Fibroblast of skin of left biceps (primary cell): ENCODE measurements at regions not wholly inside any gene's neighbourhood (a gene's known extent, or its start where the extent isn't known, plus 50 kb on each side); places are given as distances from the start of the nearest gene placed in this dataset.
"Not testable (repeated sequence)": the region's sequence is repeated elsewhere in the genome, so short reads cannot be mapped to it uniquely, and the experiment has no call there.

ENCODE experiments used
- DNase-seq, 2 experiments: peaks; one replicate each; pipeline ENCODE4 v3.0.0-alpha.2; 2013; ENCODE audit warnings: low read depth in 2 of 2

- no peak for DNase-seq
These were observed 196.3 kb downstream of the DCDC2C start for GRCh38 chr2:3899536-3900155.

GRCh38 chr2:3902131-3902530 lies 198.8 kb downstream of the DCDC2C start:
- no peak for DNase-seq

- DNase-seq, result no peak
These were observed 200.7 kb downstream of the DCDC2C start for GRCh38 chr2:3904061-3904460.

GRCh38 chr2:3908498-3908897 lies 205.1 kb downstream of the DCDC2C start:
- not testable (repeated sequence) for DNase-seq

- no peak for DNase-seq
These were observed 208.6 kb downstream of the DCDC2C start for GRCh38 chr2:3911882-3912455.

GRCh38 chr2:3913166-3913565 lies 209.8 kb downstream of the DCDC2C start:
- DNase-seq, result no peak

GRCh38 chr2:3914241-3914640 lies 210.9 kb downstream of the DCDC2C start:
- DNase-seq, result no peak

- no peak for DNase-seq
These were observed 223.7 kb downstream of the DCDC2C start for GRCh38 chr2:3927031-3927430.

GRCh38 chr2:3929374-3929773 lies 226.0 kb downstream of the DCDC2C start:
- no peak for DNase-seq

GRCh38 chr2:3930246-3930645 lies 226.9 kb downstream of the DCDC2C start:
- DNase-seq, result no peak

- no peak for DNase-seq
These were observed 237.3 kb downstream of the DCDC2C start for GRCh38 chr2:3940661-3941060.

- DNase-seq, result no peak
These were observed 239.5 kb downstream of the DCDC2C start for GRCh38 chr2:3942841-3943240.

- DNase-seq, result no peak
These were observed 240.7 kb downstream of the DCDC2C start for GRCh38 chr2:3944071-3944470.

- DNase-seq, result no peak
These were observed 241.5 kb downstream of the DCDC2C start for GRCh38 chr2:3944841-3945240.

- no peak for DNase-seq
These were observed 244.8 kb downstream of the DCDC2C start for GRCh38 chr2:3948191-3948590.

- DNase-seq, result no peak
These were observed 248.0 kb downstream of the DCDC2C start for GRCh38 chr2:3951131-3951954.

- DNase-seq, result no peak
These were observed 249.6 kb downstream of the DCDC2C start for GRCh38 chr2:3952866-3953516.

- no peak for DNase-seq
These were observed 250.9 kb downstream of the DCDC2C start for GRCh38 chr2:3954261-3954660.

- DNase-seq, result no peak
These were observed 253.0 kb downstream of the DCDC2C start for GRCh38 chr2:3956406-3956805.

GRCh38 chr2:3956892-3957291 lies 253.5 kb downstream of the DCDC2C start:
- DNase-seq, result no peak

- no peak for DNase-seq
These were observed 255.1 kb downstream of the DCDC2C start for GRCh38 chr2:3958465-3958864.

GRCh38 chr2:3958969-3959368 lies 255.6 kb downstream of the DCDC2C start:
- no peak for DNase-seq

- DNase-seq, result no peak
These were observed 256.0 kb downstream of the DCDC2C start for GRCh38 chr2:3959372-3959771.
